Activated CD4-positive, alpha-beta T cell treated with anti-CD3 and anti-CD28 coated beads, Interleukin-2, amount 50 U/mL, for 24 hours (primary cell): ENCODE measurements at regions not wholly inside any gene's neighbourhood (a gene's known extent, or its start where the extent isn't known, plus 50 kb on each side); places are given as distances from the start of the nearest gene placed in this dataset.

Experiments
- DNase-seq, 2 donors: peaks; one replicate each; pipeline ENCODE4 v3.0.0-alpha.2; 2020; ENCODE audit warnings: low read depth in 1 of 2, low spot score in 1 of 2

DNA sequence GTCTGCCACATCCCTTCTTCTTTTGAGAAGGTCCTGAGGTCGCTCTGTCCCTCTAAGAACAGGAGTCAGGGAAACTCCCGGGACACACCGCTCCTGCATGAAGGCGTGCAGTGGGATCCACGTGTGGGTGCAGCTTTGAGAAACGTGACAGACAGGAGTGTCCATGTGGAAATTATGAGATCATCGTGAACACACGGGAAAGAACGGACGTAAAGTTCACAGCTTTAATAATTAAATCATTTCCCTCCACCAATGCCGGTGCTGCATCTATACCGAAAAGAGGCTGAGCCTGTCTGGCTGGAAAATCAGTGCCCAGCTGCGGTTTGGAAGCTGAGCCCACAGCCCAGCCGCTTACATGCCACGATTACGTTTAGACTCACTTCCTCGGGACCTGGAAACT is 372.4 kb upstream of the SALL3 start:
- DNase-seq, result no peak

DNA sequence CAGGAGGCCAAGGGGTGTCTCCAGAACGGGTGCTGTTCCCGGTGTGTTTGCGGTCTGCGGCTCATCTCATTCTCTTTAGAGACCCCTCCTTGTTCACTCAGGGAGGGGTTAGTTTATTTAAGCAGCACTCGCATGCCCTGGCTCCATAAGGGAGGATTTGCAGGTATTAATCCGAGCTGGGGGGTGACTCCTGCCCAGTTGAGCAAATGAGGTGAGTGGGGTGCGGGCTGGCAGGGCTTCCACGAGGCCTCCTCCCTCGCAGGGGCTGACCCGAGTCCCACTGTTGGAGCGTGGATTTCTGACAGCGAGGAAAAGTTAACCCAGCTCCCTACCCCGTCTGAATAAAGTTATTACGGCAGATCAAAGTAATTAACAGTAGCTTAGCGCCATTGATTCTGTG is 371.8 kb upstream of the SALL3 start:
- no peak for DNase-seq

DNA sequence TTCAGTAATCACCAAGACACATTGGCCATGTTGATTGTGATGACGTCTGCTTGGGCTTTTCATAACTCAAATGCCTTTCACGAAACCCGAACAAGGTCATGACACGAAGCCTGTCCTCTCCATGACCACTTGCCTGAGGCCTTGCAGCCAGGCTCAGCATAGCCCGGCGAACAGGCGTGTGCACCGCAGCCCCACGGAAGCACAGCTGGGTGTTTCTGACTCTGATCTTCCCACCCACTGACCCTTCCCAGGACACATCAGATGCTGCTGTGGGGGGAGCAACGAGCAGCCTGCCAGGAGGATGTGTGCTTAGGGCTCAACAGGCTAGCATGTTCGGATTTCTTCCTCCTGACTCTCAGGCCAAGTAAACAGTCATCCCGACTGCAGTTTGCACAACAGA is 369.4 kb upstream of the SALL3 start:
- no peak for DNase-seq

DNA sequence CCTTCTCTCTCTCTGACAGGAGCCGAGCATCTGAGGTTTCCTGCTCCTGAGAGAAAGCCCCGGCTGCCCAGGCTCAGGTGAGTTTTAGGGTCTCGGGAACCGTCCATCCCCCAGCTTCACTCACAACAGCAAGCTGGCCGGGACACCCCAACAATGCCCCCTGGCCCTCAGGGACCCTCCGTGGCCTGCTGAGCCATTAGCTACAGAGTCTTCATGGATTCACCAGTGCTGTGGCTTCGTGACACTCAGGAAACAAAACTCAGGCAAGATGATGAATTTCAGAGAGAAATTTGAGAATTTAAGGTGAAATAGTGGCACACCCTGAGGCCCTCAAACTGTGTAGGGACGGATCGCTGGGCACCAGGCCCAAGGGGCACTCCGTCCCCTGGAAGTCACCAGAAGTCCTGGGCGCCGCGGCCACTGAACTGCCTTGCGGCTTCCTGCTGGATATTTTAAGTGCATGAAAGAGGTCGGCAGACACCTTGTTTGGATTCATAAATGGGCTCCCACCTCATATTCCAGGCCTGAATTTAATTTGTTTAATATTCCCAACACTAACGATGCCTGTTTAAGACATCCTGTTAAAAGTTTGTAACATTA is 368.3 kb upstream of the SALL3 start:
- DNase-seq, result no peak

DNA sequence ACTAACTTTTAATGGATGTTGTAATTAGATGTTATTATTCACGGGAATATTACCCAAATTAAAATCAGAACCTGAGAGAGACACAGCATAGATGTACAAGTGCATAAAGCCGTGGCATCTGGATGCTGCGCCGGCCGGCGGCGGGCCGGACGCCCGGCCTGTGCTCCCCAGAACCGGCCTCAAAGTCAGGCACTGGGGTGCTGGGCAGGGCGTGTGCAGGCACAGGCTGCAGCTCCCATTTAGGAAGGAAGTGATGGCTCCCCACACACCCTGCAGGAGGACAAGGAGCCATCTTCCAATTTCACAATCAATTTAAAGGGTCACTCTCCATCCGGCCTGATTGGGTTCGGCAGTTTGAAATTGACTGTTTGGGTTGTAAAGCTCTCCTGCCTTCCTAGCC is 367.7 kb upstream of the SALL3 start:
- DNase-seq, result no peak

DNA sequence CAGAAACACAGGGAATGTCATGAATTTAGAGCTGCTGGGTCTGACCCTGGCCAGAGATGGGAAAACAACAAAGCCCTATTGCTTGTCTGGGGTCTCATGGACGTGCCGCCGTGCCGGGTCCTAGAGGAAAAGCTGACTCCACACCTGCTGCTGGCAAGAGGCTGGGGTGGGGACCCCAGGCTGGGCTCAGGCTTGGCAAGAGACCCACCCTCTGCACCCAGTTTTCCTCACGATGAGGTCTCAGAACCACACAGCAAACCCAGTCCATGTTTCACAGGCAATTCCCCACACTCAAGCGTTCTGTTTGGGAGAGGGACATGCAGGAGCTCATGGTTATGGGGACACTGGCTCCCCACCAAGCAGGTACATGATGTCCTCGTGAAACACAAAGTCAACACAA is 367.3 kb upstream of the SALL3 start:
- no peak for DNase-seq

DNA sequence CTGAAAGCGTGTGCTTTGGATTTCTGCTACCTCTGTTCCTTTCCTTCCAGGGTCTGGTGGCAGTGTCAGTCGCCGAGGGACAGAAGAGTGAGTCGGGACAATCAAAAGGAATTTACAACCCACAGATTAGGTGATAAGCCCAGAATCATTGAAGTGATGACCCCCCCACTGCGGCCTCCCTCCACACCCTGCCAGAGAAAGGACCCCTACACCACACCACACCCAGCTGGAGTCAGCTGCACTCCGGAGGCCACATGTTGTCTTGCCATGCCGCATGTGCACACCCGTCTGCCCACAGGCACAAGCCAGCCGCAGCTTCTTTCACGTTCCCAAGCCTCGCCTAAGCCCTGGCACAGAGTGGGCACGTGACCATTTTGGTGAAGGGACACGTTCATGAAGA is 366.8 kb upstream of the SALL3 start:
- no peak for DNase-seq

DNA sequence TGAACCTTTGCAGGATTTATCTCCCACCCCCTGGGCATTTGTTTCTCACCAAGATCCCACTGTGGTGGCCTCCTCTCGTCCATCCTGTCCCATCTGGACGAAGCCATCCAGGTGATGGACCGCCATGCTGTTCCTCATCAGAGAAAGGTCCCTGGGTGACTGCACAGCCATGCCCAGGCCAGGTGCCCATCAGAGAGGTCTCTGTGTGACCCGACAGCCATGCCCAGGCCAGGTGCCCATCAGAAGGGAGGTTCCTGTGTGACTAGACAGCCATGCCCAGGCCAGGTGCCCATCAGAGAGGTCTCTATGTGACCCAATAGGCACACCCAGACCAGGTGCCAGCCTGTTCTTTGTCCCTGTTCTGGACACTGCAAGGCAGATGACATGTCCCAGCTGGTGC is 360.9 kb upstream of the SALL3 start:
- no peak for DNase-seq

DNA sequence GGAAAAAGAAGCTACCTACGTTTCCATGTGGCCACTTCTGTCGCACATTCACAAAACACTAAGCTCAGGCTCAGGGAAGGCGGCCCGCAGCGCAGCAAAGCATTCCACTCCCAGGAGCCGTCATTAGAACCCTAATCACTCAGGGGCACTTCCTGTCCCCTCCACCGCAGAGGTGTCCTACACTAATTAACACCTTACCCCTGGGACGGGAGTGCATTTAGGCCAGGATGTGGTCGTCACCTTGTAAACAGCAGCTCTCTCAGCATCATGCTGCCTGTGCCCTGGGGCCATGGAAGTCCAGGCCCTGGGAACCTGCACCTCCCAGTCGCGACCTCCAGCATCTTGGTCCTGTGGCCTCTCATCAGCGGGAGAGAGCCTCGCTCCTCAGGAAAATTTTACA is 359.8 kb upstream of the SALL3 start:
- DNase-seq, result no peak

DNA sequence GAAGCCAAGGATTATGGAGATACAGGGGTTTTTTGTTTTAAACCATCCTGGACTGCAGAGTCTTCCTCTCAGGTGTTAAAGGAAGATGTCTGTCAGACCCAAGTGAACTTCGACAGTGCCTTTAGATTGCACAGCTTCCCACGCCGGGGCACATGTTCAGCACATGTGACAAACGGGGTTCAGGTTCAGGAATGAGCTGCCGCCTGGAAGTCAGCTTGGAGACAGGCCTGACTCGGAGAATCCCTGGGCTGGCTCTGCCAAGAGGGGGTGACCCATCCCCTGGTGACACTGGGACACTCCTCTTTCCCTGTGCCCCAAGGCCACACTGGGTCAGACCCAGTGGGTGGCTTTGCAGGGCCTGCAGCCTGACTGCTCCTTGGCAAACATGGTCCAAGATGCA is 359.3 kb upstream of the SALL3 start:
- DNase-seq, result no peak

DNA sequence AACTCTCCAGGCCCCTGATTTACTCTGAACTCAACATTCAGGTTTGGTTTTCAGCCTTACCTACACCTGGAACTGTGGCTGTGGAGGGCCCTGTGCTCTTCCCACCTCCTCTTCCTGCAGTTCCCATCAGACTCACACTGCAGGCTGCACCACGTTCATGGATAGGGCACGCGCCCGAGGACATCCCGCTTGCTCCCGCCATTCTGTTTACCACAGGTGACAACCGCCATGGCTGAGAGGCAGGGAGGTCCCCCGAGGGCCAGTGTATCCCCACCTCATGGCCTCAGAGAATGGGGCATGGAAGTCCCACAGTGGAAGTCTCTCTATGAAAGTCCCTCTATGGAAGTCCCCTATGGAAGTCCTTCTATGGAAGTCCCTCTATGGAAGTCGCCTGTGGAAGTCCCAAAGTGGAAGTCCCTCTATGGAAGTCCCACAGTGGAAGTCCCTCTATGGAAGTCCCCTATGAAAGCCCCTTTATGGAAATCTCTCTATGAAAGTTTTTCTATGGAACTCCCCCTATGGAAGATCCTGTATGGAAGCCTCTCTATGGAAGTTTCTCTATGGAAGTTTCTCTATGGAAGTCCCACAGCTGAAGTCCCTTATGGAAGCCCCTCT is 358.4 kb upstream of the SALL3 start:
- no peak for DNase-seq

DNA sequence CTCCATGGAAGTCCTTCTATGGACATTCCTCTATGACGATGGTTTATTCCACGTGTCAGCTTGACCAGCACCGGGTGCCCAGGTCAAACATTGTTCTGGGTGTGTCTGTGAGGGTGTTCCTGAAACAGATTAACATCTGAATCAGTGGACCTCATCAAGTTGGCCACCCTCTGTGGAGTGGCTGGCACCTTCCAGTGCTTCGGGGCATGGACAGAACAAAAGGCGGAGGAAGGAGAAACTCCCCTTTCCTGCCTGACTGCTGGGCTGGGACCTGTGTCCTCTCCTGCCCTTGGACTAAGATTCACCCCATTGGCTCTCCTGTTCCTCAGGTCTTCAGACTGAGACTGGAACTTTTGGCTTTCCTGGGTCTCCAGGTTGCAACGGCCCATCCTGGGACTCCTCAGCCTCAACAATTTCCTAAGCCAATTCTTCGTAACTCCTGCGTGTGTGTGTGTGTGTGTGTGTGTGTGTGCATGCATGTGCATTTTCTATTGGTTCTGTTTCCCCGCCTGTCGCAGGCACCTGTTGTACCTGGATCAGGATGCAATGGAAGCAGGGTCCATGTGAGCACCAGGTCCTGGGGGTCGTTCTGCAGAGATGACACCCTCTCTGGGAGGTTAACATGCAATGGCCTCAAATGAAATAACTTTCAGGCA is 357.2 kb upstream of the SALL3 start:
- no peak for DNase-seq

DNA sequence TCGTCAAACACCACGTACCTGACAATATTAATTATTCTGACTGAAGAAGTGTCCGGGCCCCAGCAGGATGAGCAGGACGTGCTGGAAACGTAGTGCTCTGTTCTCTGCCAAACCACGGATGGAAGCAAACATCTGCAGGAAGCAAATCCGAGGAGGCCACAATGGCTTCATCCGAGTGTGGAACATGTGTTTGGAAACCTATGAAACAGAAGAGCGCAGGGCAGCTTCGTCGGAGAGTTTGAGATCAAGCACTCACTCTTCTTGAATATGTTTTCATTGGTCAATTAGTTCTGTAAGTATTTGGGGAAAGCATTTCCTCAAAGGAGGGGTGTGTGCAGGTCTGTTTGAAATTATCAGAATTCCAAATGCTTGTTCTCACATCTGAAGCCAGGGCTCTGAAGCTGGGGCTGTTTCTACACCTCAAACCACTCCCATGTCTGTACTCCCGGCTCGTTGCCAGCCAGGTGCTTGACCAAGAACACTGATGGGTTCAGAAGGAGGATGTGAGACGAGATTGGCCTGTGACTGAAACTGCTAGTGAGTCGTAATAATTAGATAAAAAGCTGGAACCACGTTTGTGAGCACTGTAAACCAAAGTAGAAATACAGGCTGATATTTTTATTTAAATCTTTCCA is 356.6 kb upstream of the SALL3 start:
- DNase-seq, result no peak

DNA sequence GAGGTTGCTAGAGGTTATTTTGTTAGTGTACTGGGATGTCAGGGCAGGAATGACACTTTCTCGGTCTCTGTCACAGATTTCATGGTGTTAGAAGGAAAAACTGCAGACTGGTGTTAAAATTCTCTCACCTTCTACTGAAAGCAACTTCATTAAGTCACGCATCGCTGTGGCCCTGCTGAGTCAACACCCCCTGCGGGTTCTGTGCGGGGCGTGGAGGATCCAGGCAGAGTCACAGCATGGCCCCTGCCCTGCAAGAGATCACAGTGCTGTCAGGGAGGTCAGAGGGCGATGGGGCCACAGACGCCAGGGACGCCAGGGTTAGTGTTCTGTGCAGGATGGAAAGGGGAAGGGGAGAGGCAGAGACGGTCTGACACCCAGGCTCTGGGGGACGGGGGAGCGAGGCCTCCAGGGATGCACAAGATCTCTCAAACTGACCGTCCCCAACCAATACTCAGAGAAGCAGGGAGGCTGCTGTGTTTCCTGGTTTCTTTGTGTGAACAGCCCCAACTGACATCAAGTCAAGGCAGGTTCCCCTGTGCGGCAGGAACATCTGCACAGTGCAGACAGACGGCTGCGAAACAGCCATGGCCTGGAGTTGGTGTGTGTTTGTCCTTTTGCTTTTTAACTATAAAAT is 354.9 kb upstream of the SALL3 start:
- DNase-seq, result no peak

DNA sequence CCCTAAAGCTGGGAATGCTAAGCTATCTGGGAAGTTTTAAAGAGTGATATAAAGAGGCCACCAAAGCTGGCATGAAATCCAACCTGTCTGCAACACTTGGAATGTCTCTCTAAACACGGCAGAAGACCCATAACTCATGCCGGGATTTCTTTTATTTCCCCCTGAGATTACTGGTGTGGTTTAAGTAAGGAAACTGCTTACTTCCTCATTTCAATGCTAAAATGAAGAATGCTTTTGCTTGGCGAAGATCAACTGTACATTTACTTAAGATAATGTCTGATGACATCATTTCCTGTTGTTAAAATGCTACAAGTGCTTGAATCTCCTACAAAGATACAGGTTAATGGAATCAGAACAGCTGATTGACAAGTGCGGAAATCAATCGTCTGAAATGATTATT is 353.8 kb upstream of the SALL3 start:
- DNase-seq, result no peak

DNA sequence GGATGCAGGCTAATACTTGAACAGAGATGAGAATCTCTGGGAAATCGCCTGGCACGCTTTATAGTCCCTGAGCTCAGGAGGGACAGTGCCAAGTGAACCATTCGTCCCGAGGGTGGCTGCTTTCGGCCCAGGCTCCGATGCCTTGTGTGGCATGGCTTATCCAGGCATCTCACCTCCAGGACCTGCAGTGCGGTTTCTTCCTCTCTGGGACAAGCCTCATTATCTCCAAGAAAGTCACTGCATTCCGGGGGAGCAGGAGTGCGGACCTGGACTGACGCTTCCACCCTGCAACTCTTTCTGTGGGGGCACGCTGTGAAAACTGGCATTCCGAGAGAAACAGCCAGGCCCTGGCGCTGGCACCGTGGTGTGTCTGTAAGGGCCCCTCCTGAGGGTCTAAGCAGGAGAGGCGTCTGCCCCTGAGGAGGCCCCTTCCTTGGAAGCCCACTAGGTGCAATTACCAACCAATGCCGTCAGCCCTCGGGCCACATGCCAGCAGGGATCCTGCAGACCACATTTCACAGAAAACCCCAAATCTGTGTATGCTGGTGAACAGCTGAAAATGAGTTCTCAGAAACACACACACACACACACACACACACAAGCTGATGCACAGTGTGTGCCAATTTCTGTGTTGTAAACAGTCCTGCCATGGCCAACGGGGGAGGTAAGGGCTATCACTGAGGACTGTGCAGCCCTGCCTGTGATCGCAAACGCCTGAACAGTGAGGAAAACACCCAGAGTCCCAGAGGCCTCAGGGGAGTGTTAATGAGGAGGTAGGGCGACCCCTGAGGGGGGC is 351.9 kb upstream of the SALL3 start:
- no peak for DNase-seq

DNA sequence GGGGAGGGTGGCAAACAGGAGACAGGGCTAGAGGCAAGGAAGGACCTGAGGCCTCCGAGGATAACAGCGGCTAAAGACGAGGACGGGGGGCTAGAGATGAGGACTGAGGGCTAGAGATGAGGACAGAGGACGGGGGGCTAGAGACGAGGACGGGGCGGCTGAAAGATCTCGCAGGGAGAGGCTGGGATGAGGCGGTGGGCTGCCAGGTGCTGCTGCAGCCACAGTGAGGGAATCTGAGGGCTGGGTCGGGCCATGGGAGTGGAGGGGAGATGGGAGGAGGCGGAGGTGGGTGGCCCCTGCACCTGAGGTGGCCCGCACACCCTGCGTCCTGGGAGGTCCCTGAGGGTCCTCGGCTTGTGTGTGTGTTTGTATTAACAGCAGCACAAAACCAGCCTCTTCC is 350.2 kb upstream of the SALL3 start:
- no peak for DNase-seq

DNA sequence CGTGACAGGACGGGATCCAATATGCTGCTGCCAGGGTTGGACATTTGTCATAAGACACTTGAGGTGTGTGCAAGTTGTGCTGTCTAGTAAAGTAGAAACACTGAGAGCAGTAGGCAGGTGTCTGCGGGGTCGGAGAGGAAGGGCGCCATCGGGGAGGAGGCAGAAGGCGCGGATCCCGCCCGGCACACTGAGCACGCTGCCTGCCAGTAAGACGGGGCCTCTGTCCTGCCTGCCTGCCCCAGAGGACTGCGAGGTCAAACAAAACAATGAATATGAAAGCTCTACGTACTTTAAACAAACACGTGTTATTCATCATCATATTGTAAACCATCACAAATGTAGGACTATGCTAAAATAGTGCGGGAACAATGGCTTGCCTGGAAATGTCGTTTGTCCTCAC is 349.3 kb upstream of the SALL3 start:
- no peak for DNase-seq

DNA sequence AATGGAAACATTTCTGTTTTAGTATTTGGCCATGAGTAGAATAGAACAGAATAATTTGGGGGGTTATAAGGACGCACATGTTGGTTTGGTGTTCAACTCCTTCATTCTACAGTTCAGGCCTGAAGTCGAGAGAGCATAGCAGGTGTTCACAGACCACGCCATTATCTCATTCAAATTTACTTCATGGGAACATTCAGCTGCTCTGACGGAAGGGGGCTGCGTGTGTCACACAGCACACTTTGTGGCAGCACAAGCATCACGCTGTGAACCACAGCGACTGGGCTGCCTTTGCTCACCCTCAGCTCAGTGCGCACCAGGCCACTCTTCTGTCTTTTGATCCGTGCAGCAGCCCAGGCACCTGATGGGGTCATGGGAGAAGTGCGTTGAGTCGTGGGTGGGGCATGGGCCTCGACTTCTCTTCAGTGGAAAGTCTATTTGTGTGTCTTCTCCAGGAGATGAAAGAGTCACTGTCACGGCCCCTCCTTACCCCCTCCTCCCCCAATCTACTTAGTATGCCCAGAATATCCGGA is 348.6 kb upstream of the SALL3 start:
- DNase-seq, result no peak

DNA sequence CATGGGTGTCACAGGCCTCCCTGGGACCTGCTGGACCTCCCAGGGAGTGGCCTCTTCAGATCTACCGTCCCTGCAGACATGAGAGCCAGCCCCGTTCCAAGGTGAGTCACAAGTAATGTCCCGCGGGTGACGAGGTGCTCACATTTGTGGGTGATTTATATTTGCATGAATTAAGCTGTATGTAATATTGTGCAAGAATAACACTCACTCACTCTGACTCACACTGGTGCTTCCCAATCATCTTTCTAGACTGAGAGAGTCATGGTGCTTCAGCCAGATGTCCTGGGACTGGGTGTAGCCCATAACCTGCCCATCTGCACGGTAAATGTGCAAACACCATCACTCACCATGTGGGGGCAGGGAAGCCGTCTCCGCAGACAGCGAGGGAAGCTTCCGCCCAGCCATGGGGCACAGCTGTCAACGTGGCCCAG is 347.5 kb upstream of the SALL3 start:
- DNase-seq, result no peak
